HG02678 (cell line): ENCODE measurements at regions not wholly inside any gene's neighbourhood (a gene's known extent, or its start where the extent isn't known, plus 50 kb on each side); places are given as distances from the start of the nearest gene placed in this dataset.
"Not testable (repeated sequence)": the region's sequence is repeated elsewhere in the genome, so short reads cannot be mapped to it uniquely, and the experiment has no call there.

Experiments used
- ATAC-seq: cut with Tn5 transposase; IDR thresholded peaks from one replicate; pipeline ENCODE4 v1.9.1; 2021; ENCODE audit warnings: mild to moderate bottlenecking, moderate library complexity; ENCODE audit not compliant: unreplicated experiment

DNA sequence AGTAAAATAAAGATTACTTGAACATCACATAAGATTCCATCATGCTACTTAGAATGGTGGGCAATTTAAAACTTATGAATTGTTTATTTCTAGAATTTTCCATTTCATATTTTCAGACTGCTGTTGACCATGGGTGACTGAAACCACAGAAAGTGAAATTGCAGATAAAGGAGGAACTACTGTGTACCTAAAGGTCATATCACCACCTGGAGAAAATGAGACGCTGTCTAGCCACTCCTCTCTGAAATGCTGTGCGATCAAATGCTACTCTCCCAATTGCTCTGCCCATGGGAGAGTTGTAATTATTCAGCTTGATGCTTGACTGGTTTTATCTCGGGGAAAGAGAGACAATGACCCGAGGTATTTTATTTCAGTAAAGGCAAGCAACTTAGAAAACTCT is 128.9 kb upstream of the ERCC4 start:
- no peak for ATAC-seq

DNA sequence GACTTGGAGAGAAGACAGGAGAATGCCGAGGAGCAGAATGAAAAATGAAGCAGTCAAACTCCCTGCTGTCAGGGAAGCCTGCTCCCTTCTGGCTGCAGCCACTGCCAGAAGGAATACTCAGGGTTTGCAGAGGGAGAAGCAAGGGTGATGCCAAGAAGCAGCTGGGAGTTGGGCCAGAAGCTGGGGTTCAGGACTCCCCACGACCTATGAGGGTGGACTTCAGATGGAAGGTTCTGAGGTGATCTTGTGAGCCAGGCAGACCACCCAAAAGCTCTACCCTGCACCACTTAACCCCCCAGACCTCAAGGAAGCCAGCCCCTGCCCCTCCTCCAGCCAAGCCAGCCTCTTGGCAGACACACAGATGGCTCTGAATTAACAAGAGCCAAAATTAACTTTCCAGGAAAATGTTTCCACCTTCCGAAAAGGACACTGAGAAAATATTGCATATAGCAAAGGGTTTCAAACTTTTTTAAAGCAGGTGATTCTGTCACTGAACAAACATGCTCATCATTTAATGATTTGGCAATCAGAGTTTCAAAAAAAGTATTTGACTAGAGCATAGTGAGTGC is 126.0 kb upstream of the ERCC4 start:
- ATAC-seq: no peak

DNA sequence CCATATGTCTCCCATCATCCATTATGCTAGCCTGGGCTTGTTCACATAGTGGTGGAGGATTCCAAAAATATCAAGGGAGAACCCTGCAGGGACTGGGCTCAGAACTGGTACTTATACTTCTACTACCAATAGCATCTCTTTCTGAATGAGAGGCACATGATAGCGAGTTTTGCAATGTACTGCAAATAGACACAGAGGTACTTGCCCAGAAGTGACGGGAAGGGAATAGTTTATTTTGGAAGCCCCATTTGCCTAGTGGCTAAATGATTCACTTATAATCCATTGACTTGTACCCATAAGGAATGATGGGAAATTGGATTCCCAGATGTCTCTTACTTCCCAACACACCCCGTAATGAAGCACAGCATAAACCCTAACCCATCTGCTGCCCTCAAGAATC is 124.8 kb upstream of the ERCC4 start:
- ATAC-seq: no peak

DNA sequence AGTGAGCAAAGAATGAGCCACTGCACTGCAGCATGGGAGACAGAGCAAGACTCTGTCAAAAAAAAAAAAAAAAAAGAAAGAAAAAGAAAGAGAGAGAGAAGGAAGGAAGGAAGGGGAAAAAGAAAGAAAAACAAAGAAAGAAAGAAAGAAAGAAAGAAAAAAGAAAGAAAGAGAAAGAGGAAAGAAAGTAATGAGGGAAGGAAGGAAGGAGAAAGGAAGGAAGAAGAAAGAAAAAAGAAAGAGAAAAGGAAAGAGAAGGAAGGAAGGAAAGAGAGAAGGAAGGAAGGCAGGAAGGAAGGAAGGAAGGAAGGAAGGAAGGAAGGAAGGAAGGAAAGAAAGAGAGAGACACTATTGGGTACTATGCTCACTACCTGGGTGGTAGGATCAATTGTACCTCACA is 122.2 kb upstream of the ERCC4 start:
- ATAC-seq: no peak

DNA sequence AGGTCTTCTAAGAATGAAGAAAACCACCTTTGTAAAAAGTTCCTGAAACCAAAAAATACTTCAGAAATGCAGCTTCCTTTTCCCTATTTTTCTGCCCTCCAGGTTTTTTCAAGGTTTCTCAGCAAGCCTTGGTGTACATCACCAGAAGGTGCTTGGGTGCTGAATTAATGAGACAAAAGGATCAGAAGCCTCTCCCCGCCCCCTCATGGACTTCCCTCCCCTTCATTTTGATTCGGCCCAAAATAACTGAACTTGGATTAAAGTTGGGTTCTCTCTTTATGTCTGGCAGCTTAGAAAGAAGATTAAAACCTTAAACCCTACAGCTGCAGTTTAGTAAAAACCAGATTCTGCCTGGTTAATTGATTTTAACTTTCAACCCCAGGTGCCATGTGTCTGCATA is 121.7 kb upstream of the ERCC4 start:
- ATAC-seq: no peak

DNA sequence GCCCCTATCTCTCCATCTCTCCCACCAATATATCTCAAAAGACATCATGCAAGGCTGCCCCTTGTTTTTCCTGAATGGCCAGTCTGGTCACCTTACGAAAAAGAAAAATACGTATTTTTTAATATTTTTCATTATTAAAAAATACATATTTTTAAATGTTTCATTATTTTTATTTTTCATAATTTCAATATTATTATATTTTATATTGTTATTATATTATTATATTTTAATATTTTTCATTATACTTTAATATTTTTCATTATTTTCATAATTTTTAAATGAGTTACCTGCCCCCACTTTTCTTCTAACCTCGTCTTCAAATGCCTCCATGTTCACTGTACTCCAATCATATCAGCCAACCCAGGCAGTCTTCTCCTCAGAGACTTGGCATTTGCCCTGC is 116.0 kb upstream of the ERCC4 start:
- no peak for ATAC-seq

DNA sequence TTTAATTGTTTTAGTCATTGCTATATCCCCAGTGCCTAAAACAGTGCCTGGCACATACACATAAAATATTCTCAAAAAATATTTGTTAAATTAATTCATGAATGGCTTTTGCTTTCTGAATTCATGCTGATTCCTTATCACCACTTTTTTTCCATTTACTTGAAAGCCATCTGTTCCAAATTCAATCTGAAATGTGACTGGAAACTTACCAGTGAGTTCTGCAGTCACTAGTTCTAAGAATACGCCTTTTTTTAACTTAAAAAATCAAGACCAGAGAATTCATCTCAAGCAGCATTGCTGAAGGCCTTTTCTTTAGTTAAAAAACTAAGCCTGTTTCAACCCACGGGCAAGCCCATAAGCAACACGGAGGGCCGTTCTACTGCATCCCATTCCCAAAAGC is 114.0 kb upstream of the ERCC4 start:
- ATAC-seq: no peak

DNA sequence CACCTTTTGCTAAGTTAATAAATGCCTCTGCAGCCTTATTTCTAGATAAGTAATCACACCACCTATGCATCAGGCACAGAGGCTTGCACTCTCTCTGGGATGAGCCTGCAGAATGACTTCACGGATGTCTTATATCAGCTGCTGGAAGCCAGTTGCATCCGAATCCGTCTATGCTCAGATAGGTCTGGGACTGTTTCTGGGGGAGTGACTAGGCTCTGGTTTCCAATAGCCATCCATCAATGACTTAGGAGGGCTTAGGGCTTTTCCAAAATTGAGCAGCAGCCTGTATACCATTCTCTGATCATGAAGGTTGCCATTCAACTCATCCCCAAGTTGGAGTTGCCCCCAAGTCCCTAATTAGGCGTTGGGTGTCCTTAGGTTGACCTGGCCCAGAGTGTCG is 113.3 kb upstream of the ERCC4 start:
- ATAC-seq: no peak

DNA sequence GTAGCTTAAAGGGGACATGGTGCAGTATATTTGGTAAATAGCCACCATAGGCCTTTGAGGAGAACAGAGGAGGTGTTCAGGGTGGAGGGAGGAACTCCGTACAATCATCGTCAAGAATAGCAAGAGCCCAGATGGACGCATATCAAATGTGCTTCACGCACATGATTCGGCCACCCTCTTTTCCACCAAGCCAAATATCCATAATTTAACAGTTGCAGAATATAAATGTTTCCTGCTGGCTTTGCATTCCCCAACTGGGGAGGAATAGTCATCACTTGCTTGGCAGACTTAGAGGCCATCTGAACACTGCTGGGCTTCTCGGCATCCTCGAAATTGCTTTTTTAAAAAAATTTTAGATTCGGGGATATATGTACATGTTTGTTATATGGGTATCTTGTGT is 111.9 kb upstream of the ERCC4 start:
- ATAC-seq: no peak

DNA sequence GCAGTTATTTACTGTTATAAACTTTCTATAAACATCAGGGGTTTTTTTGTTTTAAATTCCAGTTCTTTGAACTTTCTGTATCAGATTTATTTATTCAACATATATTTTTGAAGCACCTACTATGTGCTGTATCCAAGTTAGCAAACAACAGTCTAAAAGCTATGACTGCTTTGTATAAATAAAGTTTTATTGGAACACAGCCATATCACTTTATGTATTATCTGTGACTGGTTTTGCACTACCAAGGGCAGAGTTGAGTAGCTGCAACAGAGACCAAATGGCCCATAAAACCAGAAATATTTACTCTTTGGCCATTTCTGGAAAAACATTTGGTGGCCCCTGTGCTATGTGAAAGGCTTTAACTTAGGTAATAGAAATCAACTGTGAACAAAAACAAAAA is 110.2 kb upstream of the ERCC4 start:
- ATAC-seq: no peak

DNA sequence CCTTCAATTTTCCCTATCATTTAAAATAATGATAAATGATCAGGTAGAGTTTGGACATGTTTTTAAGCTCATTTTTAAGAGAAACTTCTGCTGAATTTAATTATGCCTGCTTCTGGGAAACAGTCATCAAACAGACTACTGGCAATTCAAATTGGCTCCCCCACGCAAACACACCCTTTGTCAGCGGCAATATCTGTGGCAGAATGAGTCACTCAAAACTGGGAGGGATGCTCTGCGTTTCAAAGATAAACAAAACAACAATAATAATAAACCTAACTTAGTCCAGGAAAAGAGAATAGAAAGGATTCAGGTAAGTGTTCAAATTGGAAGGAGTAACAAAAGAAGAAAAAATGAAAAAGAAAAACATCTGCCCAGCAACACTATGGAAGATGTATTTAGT is 108.1 kb upstream of the ERCC4 start:
- ATAC-seq: no peak

DNA sequence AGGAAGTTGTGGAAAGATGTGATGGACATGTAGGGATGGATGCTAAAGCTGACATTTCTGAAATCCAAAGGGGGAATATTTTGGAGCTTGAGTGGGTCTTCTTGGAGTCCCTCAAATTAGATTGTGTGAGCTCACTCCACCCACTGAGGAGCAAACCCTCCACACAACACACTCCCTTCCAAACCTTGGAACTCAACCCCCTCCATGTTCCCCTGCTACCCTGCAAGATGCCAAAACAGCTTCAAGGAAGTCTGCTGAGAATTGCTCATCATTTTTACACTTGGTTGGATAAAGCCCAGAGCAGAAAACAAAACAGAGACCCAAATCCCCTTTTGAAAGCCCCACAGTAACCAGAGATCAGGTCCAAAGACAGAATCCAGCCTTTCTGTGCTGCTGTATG is 103.3 kb upstream of the ERCC4 start:
- no peak for ATAC-seq

DNA sequence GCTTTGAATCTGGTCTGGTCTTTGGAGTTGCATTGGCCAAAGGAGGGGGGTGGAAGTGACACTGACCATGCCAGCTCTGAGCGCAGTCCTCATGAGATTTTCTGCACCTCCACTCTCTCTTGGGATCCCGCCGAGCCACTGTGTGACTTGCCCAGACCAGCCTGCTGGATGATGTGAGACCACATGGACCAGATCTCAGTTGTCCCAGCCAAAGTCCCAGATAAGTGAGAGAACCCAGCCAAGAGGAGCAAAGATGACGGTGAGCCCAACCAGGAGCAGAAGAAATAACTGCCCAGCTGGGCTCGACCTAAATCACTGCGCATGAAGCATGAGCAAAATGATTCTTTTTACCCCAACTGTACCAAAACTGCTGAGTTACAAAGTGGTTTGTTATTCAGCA is 96.5 kb upstream of the ERCC4 start:
- ATAC-seq: no peak

DNA sequence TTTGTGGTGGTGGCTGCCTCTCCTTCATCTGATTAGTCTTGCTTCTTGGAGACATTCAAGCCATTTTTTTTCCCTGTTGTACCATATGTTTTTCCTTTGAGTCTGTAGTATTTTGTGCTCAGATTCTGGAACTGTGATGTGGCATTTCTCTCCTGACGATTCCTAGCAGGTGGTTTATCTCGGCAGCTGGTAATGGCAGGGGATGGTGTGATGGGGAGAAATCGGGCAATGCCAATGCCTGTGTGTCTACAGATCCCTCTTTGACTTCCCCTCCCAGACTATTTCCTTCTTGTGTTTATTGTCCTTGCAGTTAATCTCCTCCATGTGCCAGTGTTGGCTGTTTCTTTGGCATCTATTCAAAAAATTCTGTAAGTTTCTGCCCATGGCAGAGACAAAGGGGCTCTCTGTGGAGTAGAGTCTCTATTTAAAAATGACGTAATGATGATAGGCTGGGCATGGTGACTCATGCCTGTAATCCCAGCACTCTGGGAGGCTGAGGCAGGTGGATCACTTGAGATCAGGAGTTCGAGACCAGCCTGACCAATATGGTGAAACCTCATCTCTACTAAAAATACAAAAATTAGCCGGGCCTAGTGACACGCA is 90.2 kb upstream of the ERCC4 start:
- no peak for ATAC-seq

DNA sequence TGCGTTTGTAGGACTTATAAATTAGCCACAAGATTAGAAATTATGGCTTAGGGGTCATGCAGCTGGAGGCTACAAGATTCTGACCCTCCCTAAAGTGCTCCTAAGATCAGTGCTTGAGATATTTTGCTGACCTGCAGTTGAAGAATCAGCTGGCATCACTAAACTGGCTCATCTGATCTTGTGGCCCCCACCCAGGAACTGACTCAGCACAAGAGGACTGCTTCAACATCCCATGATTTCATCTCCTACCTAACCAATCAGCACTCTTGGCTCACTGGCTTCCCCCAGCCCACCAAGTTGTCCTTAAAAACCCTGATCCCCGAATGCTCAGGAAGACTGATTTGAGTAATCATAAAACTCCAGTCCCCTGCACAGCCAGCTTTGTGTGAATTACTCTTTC is 86.4 kb upstream of the ERCC4 start:
- no peak for ATAC-seq

DNA sequence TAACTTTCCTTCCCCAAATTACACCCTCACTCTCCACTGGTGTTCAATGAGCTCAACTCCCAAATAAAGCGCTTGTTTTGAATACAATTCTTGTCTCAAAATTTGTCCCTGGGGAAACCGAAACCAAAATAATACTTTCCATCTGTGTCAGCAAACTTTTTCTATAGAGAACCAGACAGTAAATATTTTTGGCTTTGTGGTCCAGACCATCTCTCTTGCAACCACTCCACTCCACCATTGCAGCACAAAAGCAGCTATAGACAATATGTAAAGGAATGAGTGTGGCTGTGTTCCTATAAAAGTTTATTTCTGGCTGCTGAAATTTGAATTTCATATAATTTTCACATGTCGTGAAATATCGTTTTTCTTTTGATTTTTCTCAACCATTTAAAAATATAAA is 84.6 kb upstream of the ERCC4 start:
- ATAC-seq: no peak

DNA sequence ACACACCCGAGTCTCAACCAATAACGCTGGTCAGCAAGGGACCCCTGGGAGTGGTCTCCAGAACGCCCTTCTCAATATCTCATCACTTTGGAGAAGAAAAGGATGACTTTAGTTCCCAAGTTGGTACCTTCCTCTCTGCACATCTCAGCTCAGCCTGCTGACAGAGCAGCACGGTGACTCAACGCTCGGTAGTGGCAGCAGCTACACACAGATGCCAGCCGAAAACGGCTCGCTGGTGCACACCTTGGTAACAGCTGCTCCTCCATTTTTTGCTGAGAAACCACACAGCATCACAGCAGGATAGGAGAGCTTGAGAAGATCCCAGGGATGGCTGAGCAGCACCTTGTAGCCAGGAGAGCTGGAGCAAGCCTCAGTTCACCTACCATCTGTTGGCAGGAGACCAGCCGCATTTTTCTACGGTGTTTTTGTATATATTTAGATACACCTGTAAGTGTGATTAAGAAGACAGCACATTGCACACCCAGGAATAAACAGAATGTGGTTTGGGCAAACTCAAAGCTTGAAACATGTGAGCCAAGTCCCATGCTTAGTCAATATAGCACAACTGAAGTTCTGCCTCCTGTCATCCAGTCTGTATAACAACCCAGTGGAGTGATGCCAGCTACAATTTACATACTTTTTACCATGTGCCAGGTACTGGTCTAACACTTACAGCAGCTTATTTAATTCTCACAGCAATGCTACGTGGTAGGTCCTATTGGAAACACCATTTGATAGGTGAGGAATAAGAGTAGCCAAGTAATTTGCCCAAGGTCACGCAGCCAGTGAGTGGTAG is 83.8 kb upstream of the ERCC4 start:
- ATAC-seq: no peak

DNA sequence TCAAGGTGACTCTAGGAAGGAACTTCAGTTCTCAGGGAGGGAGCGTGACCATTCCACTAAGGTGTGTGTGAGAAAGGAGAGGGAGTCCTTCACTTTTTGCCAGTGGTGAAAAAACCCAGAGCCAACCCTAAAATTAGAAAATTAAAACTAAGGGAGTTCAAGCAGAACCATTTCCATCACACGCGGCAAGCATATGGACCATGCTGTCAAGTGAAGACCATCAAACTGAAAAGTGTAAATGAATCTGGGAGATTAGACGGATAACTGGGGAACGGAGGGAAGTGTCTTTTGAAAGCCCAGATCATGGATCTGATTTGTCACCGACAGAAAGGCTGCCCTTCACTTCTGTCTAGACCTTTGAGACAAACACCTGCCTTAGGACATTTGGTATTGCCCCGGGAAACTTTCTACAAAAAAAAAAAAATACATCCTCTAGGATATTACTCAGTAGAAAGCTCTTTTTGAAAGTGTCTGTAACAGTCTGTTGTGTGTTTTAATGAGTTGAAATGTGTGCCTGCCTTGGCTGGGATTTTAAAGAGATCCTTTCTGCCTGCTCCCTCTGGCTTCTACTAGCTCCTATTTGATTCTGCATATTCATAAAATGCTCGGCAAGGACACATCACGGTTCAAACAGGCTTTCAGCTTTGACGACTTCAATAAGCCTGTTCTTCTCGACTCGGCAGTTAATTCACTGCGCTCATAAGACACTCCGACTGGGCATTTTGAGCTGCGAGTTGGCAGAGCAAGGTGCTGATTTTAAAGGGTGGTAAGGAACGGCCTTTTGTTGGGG is 81.4 kb upstream of the ERCC4 start:
- no peak for ATAC-seq

DNA sequence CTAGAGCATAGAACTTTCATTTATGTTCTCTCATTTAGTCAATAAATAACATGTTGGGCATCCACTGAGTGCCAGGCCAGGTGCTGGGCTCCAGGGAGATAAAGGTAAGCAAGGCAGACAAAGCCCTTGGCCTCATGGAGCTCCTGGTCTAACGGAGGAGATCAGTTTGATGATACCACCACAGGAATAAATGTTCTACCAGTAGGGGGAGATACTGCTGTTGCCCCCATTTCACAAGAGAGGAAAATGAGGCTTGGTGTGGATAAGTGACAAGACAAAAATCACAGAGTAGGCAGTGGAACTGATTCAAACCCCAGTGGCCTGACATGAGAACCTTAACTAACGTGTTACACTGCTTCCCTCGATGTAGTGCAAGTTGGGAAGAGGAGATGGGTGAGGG is 80.4 kb upstream of the ERCC4 start:
- ATAC-seq: no peak

DNA sequence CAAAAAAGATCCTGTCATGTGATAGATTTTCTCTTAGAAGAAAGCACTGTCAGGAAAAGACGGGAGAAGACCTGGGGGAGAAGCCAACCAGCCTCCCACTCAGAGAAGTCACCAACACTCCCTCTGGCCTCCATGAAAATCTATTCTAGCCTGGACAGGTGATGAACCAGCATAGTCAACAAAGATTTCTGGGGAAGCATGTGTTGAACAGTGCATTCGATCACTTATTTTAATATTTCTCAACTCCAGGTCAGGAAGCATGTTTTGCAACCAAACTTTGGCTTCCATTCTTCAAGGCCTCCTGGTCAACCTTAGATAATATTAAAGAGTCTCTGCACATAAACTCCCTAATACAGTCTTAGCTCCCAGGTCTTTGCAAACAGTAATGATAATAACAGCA is 74.7 kb upstream of the ERCC4 start:
- ATAC-seq: no peak

DNA sequence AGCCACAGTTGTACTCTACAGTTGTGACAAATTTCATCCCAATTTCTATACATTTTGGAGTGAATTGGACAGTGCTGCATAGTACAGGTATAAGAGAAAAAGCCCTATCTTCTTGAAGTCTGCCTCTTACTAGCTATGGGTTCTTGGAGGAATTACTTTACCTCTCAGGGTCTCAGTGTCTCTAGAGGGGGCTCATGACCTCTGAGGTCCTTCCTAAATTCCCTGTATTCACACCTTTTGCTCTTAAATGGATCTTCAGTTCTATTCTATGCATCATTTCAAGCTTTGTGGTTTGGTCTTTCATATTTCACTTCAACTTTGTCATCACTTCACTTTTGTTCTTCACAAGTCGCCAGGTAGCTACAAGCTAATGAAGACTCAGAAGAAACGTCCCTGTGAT is 71.2 kb upstream of the ERCC4 start:
- ATAC-seq: no peak

DNA sequence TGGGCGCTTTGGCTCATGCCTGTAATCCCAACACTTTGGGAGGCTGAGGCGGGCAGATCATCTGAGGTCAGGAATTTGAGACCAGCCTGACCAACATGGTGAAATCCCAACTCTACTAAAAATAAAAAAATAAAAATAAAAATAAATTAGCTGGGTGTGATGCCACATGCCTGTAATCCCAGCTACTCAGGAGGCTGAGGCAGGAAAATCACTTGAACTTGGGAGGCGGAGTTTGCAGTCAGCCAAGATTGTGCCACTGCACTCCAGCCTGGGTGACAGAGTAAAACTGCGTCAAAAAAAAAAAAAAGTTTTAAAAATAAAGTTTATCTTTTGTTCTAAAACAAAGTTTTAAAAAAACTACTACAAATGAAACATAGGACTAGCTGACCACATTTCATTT is 69.8 kb upstream of the ERCC4 start:
- ATAC-seq: not testable (repeated sequence)
